ENCODE measurements at regions not wholly inside any gene's neighbourhood (a gene's known extent, or its start where the extent isn't known, plus 50 kb on each side); places are given as distances from the start of the nearest gene placed in this dataset.

GRCh38 chr6:4587171-4587570 is 189.0 kb upstream of the CDYL start:
- DNase-seq (ENCODE audit: low spot score), result no peak

GRCh38 chr6:4586469-4586859 is 189.7 kb upstream of the CDYL start:
- DNase-seq (ENCODE audit: low spot score), result no peak

DNA sequence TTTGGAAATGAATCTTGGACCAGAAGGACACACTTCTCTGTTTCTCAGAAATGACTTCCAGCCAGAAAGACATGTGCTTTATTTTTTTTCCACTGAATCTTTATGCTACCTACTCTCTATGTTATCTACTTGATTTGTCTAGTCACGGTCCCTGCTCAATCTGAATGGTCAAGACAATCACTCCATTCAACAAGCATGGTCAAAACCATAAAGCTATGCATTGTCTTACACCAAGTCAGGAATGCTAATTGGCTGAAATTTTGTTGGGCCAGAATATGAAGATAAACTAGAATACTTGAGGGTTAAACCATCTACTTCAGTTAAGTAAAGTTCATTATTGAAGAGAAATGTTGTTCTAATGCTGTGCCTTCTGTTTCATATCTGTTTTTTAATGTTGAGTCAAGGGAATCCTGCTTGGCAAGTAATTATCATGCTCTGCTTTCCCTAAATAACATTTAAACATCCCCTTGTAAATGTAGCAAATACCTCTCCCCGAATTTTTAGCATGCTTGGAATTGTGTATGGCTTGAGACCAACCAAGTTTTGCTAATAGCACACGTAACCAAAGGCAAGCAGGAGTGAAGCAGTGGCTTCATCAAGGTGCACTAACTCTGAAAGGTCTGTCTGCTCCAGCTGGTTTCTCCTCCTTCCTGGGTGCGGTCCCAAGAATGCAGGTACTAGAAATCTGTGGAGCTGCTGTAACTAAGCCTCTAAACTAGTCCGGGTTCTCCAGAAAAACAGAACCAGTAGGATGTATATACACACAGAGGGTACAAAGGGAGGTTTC is 190.3 kb upstream of the CDYL start:
- no peak for DNase-seq (ENCODE audit: low spot score)

DNA sequence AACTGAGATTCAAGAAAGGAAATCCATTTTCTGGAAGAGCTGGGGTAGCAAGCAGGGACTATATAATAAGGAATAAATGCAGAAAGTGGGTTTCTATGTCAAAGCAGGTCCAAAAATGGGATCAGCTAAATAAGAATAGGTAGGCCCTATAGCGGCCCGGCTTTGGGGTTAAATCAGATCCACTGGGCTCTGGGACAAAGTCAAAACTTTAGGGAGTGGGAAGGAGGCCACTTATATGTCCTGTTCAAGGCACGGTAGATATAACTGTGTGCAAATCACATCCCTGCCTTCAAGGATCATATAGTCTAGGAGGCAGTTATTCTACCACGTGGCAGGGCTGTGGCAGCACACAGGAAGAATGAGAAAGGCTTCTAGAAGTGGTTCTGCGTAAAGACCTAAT is 191.4 kb upstream of the CDYL start:
- DNase-seq (ENCODE audit: low spot score), result no peak

DNA sequence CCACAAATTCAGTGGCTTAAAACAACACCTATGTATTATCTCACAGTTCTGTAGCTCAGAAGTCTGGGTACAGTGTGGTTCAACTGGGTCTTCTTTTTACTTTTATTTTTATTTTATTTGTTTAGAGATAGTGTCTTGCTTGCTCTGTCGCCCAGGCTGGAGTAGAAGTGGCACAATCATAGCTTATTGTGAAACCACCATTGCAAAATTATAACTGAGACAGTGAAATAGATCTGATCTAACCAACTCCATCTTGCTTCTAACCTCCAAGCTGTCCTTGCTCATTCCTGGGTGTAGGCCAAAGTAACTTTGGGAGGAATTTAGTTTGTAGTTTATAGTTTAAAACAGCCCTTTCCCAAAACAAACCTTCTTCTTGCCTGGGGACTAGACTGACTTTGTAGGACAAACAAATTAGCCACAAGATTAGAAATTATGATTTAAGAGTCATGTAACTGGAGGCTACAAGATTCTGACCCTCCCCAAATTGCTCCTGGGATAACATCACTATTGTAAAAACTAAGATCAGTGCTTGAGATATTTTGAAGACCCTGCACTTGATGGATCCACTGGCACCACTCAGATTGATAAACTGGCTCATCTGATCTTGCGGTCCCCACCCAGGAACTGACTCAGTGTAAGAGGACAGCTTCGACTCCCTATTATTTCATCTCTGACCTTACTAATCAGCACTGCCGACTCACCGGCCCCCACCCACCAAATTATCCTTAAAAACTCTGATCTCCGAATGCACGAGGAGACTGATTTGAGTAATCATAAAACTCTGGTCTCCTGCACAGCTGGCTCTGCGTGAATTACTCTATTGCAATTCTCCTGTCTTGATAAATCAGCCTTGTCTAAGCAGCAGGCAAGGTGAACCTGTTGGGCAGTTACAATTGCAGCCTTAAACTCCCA is 193.4 kb upstream of the CDYL start:
- no peak for DNase-seq (ENCODE audit: low spot score)

DNA sequence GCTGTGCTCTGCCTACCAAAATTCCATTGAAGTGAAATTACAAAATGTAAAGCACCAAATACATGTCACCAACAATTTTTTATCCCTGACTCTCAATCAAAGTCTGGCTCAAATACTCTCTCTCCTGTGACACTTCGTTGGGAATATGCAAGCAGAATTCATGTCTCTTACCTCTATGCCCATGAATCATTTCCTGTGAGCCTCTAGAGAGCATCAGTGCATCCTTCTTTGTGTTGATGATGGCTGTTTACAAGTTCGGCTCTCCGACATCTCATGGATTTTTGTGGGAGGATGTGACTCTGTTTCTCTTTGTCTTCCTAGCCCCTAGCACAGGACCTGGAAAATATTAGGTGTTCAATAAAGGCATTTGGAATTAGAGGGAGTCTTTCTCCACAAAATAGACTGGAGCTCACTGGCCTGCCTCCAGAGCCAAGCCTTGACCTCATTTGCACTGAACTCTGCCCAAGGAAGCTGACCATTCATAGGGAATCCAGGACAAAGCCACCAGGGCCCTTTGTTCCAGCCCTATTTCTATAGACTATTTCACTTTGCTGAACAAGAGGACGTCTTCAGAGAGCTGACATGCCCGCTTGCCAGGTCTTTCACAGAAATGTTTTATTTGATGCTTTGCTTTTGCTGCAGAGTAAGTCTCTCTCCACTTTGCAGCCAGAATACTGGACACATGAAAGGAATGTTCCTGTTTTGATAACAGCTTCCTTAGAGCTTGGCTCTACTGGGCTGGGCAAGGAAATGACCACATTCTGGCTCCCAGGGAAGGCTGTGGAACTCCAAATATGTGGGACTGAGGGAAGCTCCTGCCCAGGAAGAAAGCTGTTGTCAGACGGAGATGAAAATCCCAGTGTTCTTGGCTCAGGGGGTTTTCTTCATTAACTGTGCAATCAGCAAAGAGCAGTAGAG is 194.5 kb upstream of the CDYL start:
- DNase-seq (ENCODE audit: low spot score), result no peak

- no peak for DNase-seq (ENCODE audit: low spot score)
These were observed 195.8 kb upstream of the CDYL start for GRCh38 chr6:4580361-4580760.

DNA sequence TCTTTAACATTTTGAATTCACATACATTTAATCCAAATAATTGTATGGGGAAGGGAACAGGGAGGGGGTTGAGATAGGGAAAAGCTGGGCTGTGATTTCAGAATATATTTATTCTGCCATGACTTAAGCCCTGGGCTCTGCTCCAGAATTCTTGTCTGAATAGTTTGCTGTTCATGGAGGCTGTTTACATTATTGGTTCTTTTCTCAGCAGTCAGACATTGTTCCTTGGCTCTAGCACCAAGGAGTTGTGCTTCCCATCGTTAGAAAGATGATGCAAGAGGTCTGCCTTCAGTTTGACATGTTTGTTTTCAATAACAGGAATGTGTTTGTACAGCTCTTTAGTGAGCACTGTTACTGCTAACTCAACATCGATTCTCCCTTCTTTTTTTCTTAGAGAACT is 198.8 kb upstream of the CDYL start:
- no peak for DNase-seq (ENCODE audit: low spot score)

DNA sequence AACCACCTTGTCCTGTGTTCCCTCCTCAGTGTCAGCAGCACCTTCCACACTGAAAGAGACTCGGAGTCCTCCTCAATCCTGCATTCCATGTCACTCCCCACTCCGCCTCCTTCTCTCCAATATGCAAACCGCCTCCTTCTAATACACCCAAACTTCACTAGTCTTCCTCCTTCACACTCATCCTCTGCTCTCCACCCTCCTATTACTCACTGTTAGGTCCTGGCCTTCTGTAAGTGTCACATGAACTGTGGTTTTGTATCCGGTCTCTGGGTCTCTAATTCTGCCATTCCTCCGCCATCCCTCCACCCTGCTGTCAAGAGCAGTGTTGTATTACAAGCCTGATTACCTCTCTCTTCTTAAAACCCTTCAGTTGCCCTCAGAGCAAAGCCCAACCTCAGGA is 200.5 kb upstream of the CDYL start:
- DNase-seq (ENCODE audit: low spot score), result no peak

- DNase-seq (ENCODE audit: low spot score), result no peak
These were observed 202.2 kb upstream of the CDYL start for GRCh38 chr6:4574007-4574406.

DNA sequence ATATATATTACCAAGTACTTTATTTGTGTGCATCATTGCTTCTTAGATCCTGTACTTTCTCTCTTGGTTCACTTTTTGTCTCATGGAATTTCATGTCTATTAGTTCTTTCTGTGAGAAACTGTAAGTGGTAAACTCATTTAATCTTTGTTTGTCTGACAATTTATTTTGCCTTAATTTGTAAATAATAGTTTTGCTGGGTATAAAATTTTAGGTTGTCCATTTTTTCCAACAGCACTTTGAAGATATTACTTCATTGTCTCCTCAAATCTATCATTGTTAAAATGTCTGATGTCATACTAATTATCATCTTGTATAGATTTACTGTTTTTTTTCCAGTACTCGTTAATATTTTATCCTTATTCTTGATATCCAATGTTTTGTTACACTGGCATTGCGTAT is 205.2 kb upstream of the CDYL start:
- DNase-seq (ENCODE audit: low spot score), result no peak

- no peak for DNase-seq (ENCODE audit: low spot score)
These were observed 208.1 kb upstream of the CDYL start for GRCh38 chr6:4568138-4568537.

DNA sequence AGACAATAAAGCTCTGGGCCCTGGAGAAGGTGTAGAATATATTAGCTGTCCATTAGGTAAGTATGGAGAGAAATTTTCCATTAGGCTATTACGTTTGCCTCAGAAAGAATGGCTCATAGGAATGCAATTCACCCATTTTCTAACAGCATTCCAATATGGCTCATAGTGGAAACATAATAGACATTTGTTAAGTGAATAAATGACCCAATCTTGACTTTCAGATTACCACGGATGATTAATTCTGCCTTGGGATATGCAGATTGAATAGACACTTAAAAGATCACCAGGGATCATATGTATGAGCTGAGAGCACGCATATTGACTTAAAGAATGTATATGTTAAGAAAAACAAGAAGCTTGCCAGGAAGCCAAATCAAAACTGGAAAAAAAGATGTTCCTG is 209.1 kb upstream of the CDYL start:
- no peak for DNase-seq (ENCODE audit: low spot score)

DNA sequence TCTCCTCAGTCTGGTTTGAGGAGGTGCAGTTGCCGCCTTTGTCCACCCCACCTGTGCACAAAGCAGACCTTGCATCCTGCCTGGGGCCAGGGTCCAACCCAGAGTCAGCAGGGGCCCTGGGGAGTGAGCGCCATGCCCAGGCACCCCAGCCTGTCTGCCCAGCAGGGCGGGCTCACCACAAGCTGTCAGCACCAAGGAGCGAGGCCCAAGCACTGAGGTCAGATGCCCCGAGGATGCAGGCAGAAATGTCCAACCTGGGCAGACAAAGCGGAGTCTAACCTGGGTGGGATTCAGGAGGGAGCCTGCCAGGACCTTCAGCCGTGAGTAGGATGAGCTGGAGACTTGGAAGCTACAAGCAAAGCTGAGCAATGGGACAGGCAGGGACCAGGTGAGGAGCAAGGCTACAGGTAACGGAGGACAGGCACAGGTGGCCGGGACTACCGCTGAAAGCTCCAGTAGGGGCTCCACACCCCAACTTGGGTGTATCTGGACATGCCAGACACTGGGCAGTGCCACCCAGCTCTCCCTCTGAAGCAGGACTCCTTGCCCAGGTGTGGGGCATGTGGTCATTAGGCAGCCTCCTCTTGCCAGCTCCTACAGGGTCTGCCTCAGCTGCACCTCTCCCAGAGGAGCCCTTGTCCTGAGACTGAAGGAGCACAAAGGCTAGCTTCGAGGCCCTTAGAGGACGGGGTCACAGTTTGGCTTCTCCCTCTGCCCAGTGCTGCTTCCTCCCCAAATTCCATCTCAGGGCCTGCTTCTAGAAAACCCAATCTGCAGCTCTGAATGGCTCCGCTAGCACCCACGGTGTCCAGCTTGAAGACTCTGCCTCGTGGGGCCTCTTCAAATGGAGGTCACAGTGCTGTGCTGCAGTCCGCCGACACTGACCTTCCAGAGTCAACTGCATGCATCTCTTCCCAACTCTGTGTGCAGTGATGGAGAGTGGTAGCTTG is 210.6 kb upstream of the CDYL start:
- no peak for DNase-seq (ENCODE audit: low spot score)

GRCh38 chr6:4564801-4565271 is 211.4 kb upstream of the CDYL start:
- DNase-seq (ENCODE audit: low spot score), result no peak

DNA sequence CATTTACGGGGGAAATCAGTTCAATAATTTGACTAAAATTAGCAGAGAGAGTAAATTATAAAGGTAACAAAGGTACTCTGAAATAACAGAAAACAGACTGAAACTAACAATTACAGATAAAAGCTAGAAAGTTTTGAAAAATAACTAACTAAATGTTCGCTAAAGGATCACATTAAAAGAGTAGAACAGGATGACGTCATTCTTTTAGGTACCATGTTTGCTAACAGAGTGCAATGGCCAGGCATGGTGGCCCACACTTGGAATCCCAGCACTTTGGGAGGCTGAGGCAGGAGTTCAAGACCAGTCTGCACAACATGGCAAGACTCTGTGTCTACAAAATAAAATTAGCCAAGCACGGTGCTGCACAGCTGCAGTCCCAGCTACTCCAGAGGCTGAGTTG is 212.3 kb upstream of the CDYL start:
- no peak for DNase-seq (ENCODE audit: low spot score)

- DNase-seq (ENCODE audit: low spot score), result no peak
These were observed 213.0 kb upstream of the CDYL start for GRCh38 chr6:4563156-4563555.

DNA sequence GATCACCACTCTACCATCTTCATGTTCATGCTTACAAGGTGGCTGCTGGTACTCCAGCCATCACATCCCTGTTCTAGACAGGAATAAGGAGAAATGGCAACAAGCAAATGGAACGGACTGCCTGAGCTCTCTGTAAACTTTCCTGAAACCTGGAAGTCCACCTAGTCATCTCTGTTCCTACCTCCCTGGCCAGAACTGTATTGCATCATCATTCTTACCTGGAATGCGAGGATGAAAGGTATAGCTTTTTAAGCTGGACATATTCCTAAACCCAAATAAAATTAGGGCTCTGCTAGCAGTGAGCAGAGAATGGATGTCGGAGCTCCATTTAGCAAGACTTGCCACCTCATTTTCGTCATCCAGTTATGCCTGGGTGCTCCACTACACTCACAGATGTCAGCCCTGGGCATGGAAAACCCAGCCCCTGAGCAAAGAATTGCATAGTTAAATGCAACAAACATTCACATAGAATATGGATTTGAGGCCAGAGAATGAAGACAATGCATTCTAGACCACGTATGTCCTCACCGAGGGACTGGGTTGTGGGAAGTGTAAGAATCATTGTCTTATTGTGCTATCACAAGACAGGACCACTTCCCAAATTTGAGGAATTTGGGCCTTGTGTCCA is 214.3 kb upstream of the CDYL start:
- DNase-seq (ENCODE audit: low spot score), result no peak

GRCh38 chr6:4561078-4561435 is 215.1 kb upstream of the CDYL start:
- no peak for DNase-seq (ENCODE audit: low spot score)

DNA sequence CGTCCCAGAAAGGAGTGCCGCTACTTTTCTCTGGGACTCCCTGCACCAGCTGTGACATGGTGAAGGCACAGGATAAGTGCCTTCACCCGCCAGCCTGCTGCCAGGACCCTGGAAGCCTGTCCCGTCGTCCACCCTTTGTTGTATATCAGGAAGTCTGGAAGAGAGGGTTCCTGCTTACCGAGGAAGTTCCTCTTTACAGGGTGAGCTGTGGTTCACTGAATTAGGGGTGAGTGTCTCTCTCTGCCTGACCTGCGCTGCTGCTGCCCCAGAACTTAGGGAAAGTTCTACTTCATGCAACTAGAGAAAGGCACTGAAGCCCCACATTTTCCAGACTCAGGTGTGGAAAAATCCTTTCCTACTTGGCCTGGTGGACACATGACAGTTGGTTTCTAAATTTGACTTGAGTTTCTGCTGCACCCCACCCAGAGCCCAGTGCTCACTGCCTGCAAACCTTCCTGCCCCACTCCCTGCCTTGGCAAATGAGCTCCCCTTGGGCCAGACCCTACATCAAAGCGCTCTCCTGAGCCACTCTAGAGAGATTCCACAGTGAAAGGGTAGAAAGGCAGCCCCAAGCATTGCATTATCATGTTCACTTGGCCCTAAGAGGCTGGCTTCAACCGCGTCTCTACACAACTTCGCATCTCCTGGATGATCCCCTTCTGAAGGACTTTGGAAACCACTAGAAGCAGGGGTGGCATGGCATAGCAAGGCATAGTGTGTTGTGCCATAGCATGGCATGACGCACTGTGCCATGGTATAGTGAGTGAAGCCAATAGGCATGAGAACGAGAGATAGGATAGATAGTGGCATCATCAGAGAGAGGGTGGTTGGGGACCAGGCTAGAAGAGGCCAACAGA is 215.8 kb upstream of the CDYL start:
- DNase-seq (ENCODE audit: low spot score), result no peak
